Activated naive CD4-positive, alpha-beta T cell treated with anti-CD3 and anti-CD28 coated beads for 36 hours (primary cell): ENCODE measurements at regions not wholly inside any gene's neighbourhood (a gene's known extent, or its start where the extent isn't known, plus 50 kb on each side); places are given as distances from the start of the nearest gene placed in this dataset.

ENCODE experiments used
- CTCF ChIA-PET: fragments of 350-600 bp; sonication (Branson Sonifier 250); formaldehyde crosslinking; loops from one replicate; lab custom pipeline; 2021; ENCODE audit warnings: antibody characterized with exemption; lab: Charles Lee
- DNase-seq: peaks from one replicate; pipeline ENCODE4 v3.0.0-alpha.2; 2020
- H3K27ac Mint-ChIP-seq: one replicate; pipeline ENCODE4 v1.8.0; 2021; ENCODE audit warnings: mild to moderate bottlenecking, mixed read lengths
- H3K27me3 Mint-ChIP-seq: one replicate; pipeline ENCODE4 v1.8.0; 2021; ENCODE audit warnings: low read depth, mixed read lengths
- H3K36me3 Mint-ChIP-seq: one replicate; pipeline ENCODE4 v1.8.0; 2021; ENCODE audit warnings: low read depth, mixed read lengths
- H3K4me1 Mint-ChIP-seq: one replicate; pipeline ENCODE4 v1.8.0; 2021; ENCODE audit warnings: low read depth, mixed read lengths
- H3K4me3 Mint-ChIP-seq: one replicate; pipeline ENCODE4 v1.8.0; 2021; ENCODE audit warnings: mild to moderate bottlenecking, moderate library complexity, mixed read lengths
- H3K9me3 Mint-ChIP-seq: one replicate; pipeline ENCODE4 v1.8.0; 2021; ENCODE audit warnings: mixed read lengths
- intact Hi-C: fragments of 100-400 bp; cut with micrococcal nuclease; formaldehyde crosslinking; loops from one replicate; pipeline ENCODE4 v1.15.1; 2023

GRCh38 chr16:82265809-82266208, 95.8 kb upstream of the MPHOSPH6 start:
- DNase-seq = no peak
- Mint-ChIP-seq H3K4me3 (no peak overlapping the region), H3K9me3 (peaks cover 4% of the 10 kb centered on the region), H3K27me3 (peaks cover 29% of the 10 kb centered on the region), H3K36me3 (no peaks in the 10 kb centered on the region), H3K27ac (no peak overlapping the region), H3K4me1 (no peaks in the 10 kb centered on the region)
- CTCF ChIA-PET = no interaction called here
- intact Hi-C loops = no loop called here

- DNase-seq = no peak
- H3K27ac Mint-ChIP-seq = no peak overlapping the region
Observed at GRCh38 chr16:82264756-82265155, 94.7 kb upstream of the MPHOSPH6 start.

GRCh38 chr16:82263521-82264143, 93.6 kb upstream of the MPHOSPH6 start:
- CTCF ChIA-PET = interaction anchor here (0.6 to 3.3 kb wide), 28 partner anchors 8 to 1183 kb away, joined by 3 to 29 read pairs (median 4); no protein-coding TSS in a partner anchor
- Mint-ChIP-seq H3K27ac (no peak overlapping the region), H3K27me3 (peaks cover 24% of the 10 kb centered on the region), H3K4me3 (no peak overlapping the region), H3K4me1 (no peaks in the 10 kb centered on the region), H3K9me3 (peaks cover 15% of the 10 kb centered on the region), H3K36me3 (no peaks in the 10 kb centered on the region)
- intact Hi-C loops = loop anchor here (1.0 to 5.0 kb wide), 4 partner anchors 193 to 1184 kb away; no protein-coding TSS in a partner anchor
- DNase-seq = peak; percentile 70

More at GRCh38 chr16:82264756-82265155, 94.7 kb upstream of the MPHOSPH6 start:
- Mint-ChIP-seq H3K27me3 (peaks cover 27% of the 10 kb centered on the region), H3K9me3 (peaks cover 13% of the 10 kb centered on the region), H3K4me3 (no peak overlapping the region), H3K4me1 (no peaks in the 10 kb centered on the region), H3K36me3 (no peaks in the 10 kb centered on the region)
- CTCF ChIA-PET = interaction anchor here (0.7 to 3.3 kb wide), 9 partner anchors 14 to 1561 kb away, joined by 3 to 29 read pairs (median 3); no protein-coding TSS in a partner anchor
- intact Hi-C loops = loop anchor here (5.0 kb wide), 1 partner anchor 1183 kb away; no protein-coding TSS in a partner anchor

- H3K9me3 Mint-ChIP-seq = peaks cover 15% of the 10 kb centered on the region
- H3K4me1 Mint-ChIP-seq = no peaks in the 10 kb centered on the region
- DNase-seq = no peak
- CTCF ChIA-PET = interaction anchor here (1.3 to 3.3 kb wide), 2 partner anchors 85 to 194 kb away, joined by 3 to 29 read pairs; no protein-coding TSS in a partner anchor
- no peak overlapping the region for H3K4me3 Mint-ChIP-seq
- H3K36me3 Mint-ChIP-seq = no peaks in the 10 kb centered on the region
- H3K27ac Mint-ChIP-seq = no peak overlapping the region
- intact Hi-C loops = loop anchor here (2.0 to 5.0 kb wide), 3 partner anchors 195 to 1185 kb away; no protein-coding TSS in a partner anchor
- H3K27me3 Mint-ChIP-seq = peaks cover 28% of the 10 kb centered on the region
Observed at GRCh38 chr16:82262244-82262643, 92.2 kb upstream of the MPHOSPH6 start.

GRCh38 chr16:82260212-82260795, 90.3 kb upstream of the MPHOSPH6 start:
- CTCF ChIA-PET = no interaction called here
- Mint-ChIP-seq H3K4me3 (no peak overlapping the region), H3K36me3 (no peaks in the 10 kb centered on the region), H3K4me1 (no peaks in the 10 kb centered on the region), H3K9me3 (peaks cover 15% of the 10 kb centered on the region), H3K27me3 (peaks cover 24% of the 10 kb centered on the region), H3K27ac (no peak overlapping the region)
- intact Hi-C loops = loop anchor here (5.0 kb wide), 1 partner anchor 1187 kb away; no protein-coding TSS in a partner anchor
- no peak for DNase-seq

- peaks cover 24% of the 10 kb centered on the region for H3K27me3 Mint-ChIP-seq
- no peaks in the 10 kb centered on the region for H3K36me3 Mint-ChIP-seq
- intact Hi-C loops = loop anchor here (5.0 kb wide), 1 partner anchor 1188 kb away; no protein-coding TSS in a partner anchor
- H3K4me1 Mint-ChIP-seq = no peaks in the 10 kb centered on the region
- H3K9me3 Mint-ChIP-seq = peaks cover 15% of the 10 kb centered on the region
- no peak overlapping the region for H3K4me3 Mint-ChIP-seq
- CTCF ChIA-PET = no interaction called here
- no peak overlapping the region for H3K27ac Mint-ChIP-seq
- DNase-seq = no peak
Observed at GRCh38 chr16:82259731-82260130, 89.7 kb upstream of the MPHOSPH6 start.

- peaks cover 13% of the 10 kb centered on the region for H3K27me3 Mint-ChIP-seq
- intact Hi-C loops = no loop called here
- H3K9me3 Mint-ChIP-seq = peaks cover 15% of the 10 kb centered on the region
- no peaks in the 10 kb centered on the region for H3K4me1 Mint-ChIP-seq
- DNase-seq = no peak
- CTCF ChIA-PET = interaction anchor here (0.6 kb wide), 1 partner anchor 1167 kb away, joined by 5 read pairs; no protein-coding TSS in a partner anchor
- H3K36me3 Mint-ChIP-seq = no peaks in the 10 kb centered on the region
- no peak overlapping the region for H3K27ac Mint-ChIP-seq
- no peak overlapping the region for H3K4me3 Mint-ChIP-seq
Observed at GRCh38 chr16:82257990-82258389, 88.0 kb upstream of the MPHOSPH6 start.

- intact Hi-C loops = no loop called here
- Mint-ChIP-seq H3K27me3 (no peaks in the 10 kb centered on the region), H3K4me1 (no peaks in the 10 kb centered on the region), H3K36me3 (no peaks in the 10 kb centered on the region), H3K4me3 (no peak overlapping the region), H3K9me3 (no peaks in the 10 kb centered on the region), H3K27ac (no peak overlapping the region)
- DNase-seq = no peak
- CTCF ChIA-PET = interaction anchor here (0.6 to 1.4 kb wide), 2 partner anchors 23 to 40 kb away, joined by 3 read pairs; no protein-coding TSS in a partner anchor
Observed at GRCh38 chr16:82252582-82252981, 82.6 kb upstream of the MPHOSPH6 start.

GRCh38 chr16:82248677-82249076, 78.7 kb upstream of the MPHOSPH6 start:
- intact Hi-C loops = no loop called here
- Mint-ChIP-seq H3K27ac (no peak overlapping the region), H3K4me1 (no peaks in the 10 kb centered on the region), H3K9me3 (peaks cover 9% of the 10 kb centered on the region), H3K27me3 (no peaks in the 10 kb centered on the region), H3K36me3 (no peaks in the 10 kb centered on the region), H3K4me3 (no peak overlapping the region)
- CTCF ChIA-PET = interaction anchor here (0.9 kb wide), 1 partner anchor 15 kb away, joined by 4 read pairs; no protein-coding TSS in a partner anchor
- no peak for DNase-seq

- Mint-ChIP-seq H3K27ac (no peak overlapping the region), H3K4me3 (no peak overlapping the region), H3K4me1 (no peaks in the 10 kb centered on the region), H3K9me3 (peaks cover 11% of the 10 kb centered on the region), H3K36me3 (no peaks in the 10 kb centered on the region), H3K27me3 (no peaks in the 10 kb centered on the region)
- DNase-seq = no peak
- intact Hi-C loops = no loop called here
- CTCF ChIA-PET = interaction anchor here (0.9 kb wide), 1 partner anchor 16 kb away, joined by 4 read pairs; no protein-coding TSS in a partner anchor
Observed at GRCh38 chr16:82248012-82248656, 78.1 kb upstream of the MPHOSPH6 start.

- H3K9me3 Mint-ChIP-seq = peaks cover 11% of the 10 kb centered on the region
- CTCF ChIA-PET = interaction anchor here (0.6 to 1.2 kb wide), 2 partner anchors 21 to 404 kb away, joined by 4 read pairs; no protein-coding TSS in a partner anchor
- no peak for DNase-seq
- peaks cover 15% of the 10 kb centered on the region for H3K27me3 Mint-ChIP-seq
- no peaks in the 10 kb centered on the region for H3K36me3 Mint-ChIP-seq
- H3K4me3 Mint-ChIP-seq = no peak overlapping the region
- intact Hi-C loops = no loop called here
- no peak overlapping the region for H3K27ac Mint-ChIP-seq
- no peaks in the 10 kb centered on the region for H3K4me1 Mint-ChIP-seq
Observed at GRCh38 chr16:82242201-82242600, 72.2 kb upstream of the MPHOSPH6 start.

- peaks cover 18% of the 10 kb centered on the region for H3K27me3 Mint-ChIP-seq
- no peaks in the 10 kb centered on the region for H3K4me1 Mint-ChIP-seq
- intact Hi-C loops = no loop called here
- no peak for DNase-seq
- H3K36me3 Mint-ChIP-seq = no peaks in the 10 kb centered on the region
- no peak overlapping the region for H3K27ac Mint-ChIP-seq
- CTCF ChIA-PET = interaction anchor here (2.2 kb wide), 1 partner anchor 11 kb away, joined by 13 read pairs; no protein-coding TSS in a partner anchor
- peaks cover 11% of the 10 kb centered on the region for H3K9me3 Mint-ChIP-seq
- no peak overlapping the region for H3K4me3 Mint-ChIP-seq
Observed at GRCh38 chr16:82241469-82242052, 71.5 kb upstream of the MPHOSPH6 start.
